Ascending aorta (tissue), 2 donors: ENCODE measurements at regions not wholly inside any gene's neighbourhood (a gene's known extent, or its start where the extent isn't known, plus 50 kb on each side); places are given as distances from the start of the nearest gene placed in this dataset.
A peak's percentile ranks its signal among the peaks of the same experiment; 100 is the strongest.

ENCODE experiments used
- DNase-seq, 2 donors: peaks; one replicate each; pipeline ENCODE4 v3.0.0-alpha.2; 2019; ENCODE audit warnings: low spot score in 2 of 2
- H3K27ac ChIP-seq, 2 donors: fragments of 200-600 bp; sonication (generic); one replicate each; pipeline ENCODE4 v1.5.1; 2016 to 2017; ENCODE audit warnings: mild to moderate bottlenecking in 1 of 2
- H3K27me3 ChIP-seq: fragments of 200-600 bp; sonication (generic); one replicate; pipeline ENCODE4 v1.5.1; 2017
- H3K36me3 ChIP-seq, 2 donors: fragments of 200-600 bp; sonication (generic); one replicate each; pipeline ENCODE4 v1.5.1; 2016
- H3K4me1 ChIP-seq, 2 donors: fragments of 200-600 bp; sonication (generic); one replicate each; pipeline ENCODE4 v1.5.1; 2016 to 2017; ENCODE audit warnings: mild to moderate bottlenecking in 1 of 2
- H3K4me3 ChIP-seq, 2 donors: fragments of 200-600 bp; sonication (generic); one replicate each; pipeline ENCODE4 v1.5.1; 2016 to 2017; ENCODE audit warnings: mild to moderate bottlenecking in 1 of 2
- H3K9me3 ChIP-seq, 2 donors: fragments of 200-600 bp; sonication (generic); one replicate each; pipeline ENCODE4 v1.5.1; 2016
- CTCF ChIP-seq, 3 experiments: fragments of 200-600 bp in 2 of 3; fragments of 450-650 bp in 1 of 3; sonication (generic) in 2 of 3; IDR thresholded peaks; one replicate each; pipeline ENCODE4 v1.5.1; 2016 to 2019; ENCODE audit warnings: antibody characterized with exemption in 3 of 3, mild to moderate bottlenecking in 1 of 3, moderate library complexity in 1 of 3
- intact Hi-C: fragments of 100-400 bp; cut with DNase I; formaldehyde crosslinking; loops from one replicate; pipeline ENCODE4 v1.15.1; 2023

- intact Hi-C loops: loop anchor here (2.0 kb wide), 1 partner anchor 22 kb away; no protein-coding TSS in a partner anchor
- TF ChIP-seq CTCF (IDR thresholded peaks at IDR 0.05): no peak
- Histone ChIP-seq H3K4me1 (peaks cover 15 to 37% of the 10 kb centered on the region in 2 donors), H3K4me3 (no peak overlapping the region), H3K9me3 (no peaks in the 10 kb centered on the region), H3K27me3 (no peaks in the 10 kb centered on the region), H3K27ac (peak overlapping the region; percentile 47 to 84), H3K36me3 (peaks cover 14 to 18% of the 10 kb centered on the region in 2 donors)
- no peak for DNase-seq
Measured at GRCh38 chr10:29689001-29689400, 54.2 kb upstream of the SVIL start.

- no peaks in the 10 kb centered on the region for H3K9me3 ChIP-seq
- H3K27ac ChIP-seq: peak overlapping the region; percentile 50 to 70
- peaks cover 12 to 32% of the 10 kb centered on the region in 2 donors for H3K4me1 ChIP-seq
- H3K36me3 ChIP-seq: peaks cover 20 to 22% of the 10 kb centered on the region in 2 donors
- TF ChIP-seq CTCF (IDR thresholded peaks at IDR 0.05): no peak
- H3K27me3 ChIP-seq: no peaks in the 10 kb centered on the region
- DNase-seq: no peak
- H3K4me3 ChIP-seq: no peak overlapping the region
- intact Hi-C loops: loop anchor here (2.0 kb wide), 1 partner anchor 21 kb away; no protein-coding TSS in a partner anchor
Measured at GRCh38 chr10:29688230-29688661, 53.5 kb upstream of the SVIL start.

- Histone ChIP-seq H3K27ac (peak overlapping the region in 1 of 2 donors; percentile 70), H3K4me1 (peaks cover 7 to 26% of the 10 kb centered on the region in 2 donors), H3K27me3 (no peaks in the 10 kb centered on the region), H3K36me3 (peaks cover 20 to 23% of the 10 kb centered on the region in 2 donors), H3K4me3 (no peak overlapping the region), H3K9me3 (no peaks in the 10 kb centered on the region)
- no peak for DNase-seq
- intact Hi-C loops: loop anchor here (2.0 kb wide), 1 partner anchor 21 kb away; no protein-coding TSS in a partner anchor
- no peak for TF ChIP-seq CTCF (IDR thresholded peaks at IDR 0.05)
Measured at GRCh38 chr10:29687421-29688164, 52.8 kb upstream of the SVIL start.

GRCh38 chr10:29685506-29685905 is 50.7 kb upstream of the SVIL start:
- H3K36me3 ChIP-seq: peaks cover 23 to 27% of the 10 kb centered on the region in 2 donors
- intact Hi-C loops: no loop called here

More at GRCh38 chr10:29685506-29685905, 50.7 kb upstream of the SVIL start:
- Histone ChIP-seq H3K27me3 (no peaks in the 10 kb centered on the region), H3K27ac (no peak overlapping the region), H3K9me3 (no peaks in the 10 kb centered on the region), H3K4me1 (peaks cover 0 to 19% of the 10 kb centered on the region in 2 donors), H3K4me3 (no peak overlapping the region)
- TF ChIP-seq CTCF (IDR thresholded peaks at IDR 0.05): no peak
- no peak for DNase-seq
